ENCODE measurements at regions not wholly inside any gene's neighbourhood (a gene's known extent, or its start where the extent isn't known, plus 50 kb on each side); places are given as distances from the start of the nearest gene placed in this dataset.

- no peak overlapping the region for H3K4me3 ChIP-seq
- intact Hi-C loops (cut with DNase I; ENCODE audit: low total_unique reads) (no loop called here), in situ Hi-C loops (cut with MboI; ENCODE audit: low pct_ligation_motif_present in 1 of 4, low pct_unique_long_range_greater_than_20kb in 1 of 4, low sequenced_read_pairs in 3 of 4) (no loop called here)
- no peak for DNase-seq
- no peaks in the 10 kb centered on the region for H3K4me1 ChIP-seq
- WGBS, 2 donors (ENCODE audit: low coverage in 1 of 2): 89 to 100% methylated on average over 1 of the region's 1 CpG
- no peaks in the 10 kb centered on the region for H3K9me3 ChIP-seq
- no peak overlapping the region for H3K27ac ChIP-seq
- no peaks in the 10 kb centered on the region for H3K27me3 ChIP-seq
- no peaks in the 10 kb centered on the region for H3K36me3 ChIP-seq
- TF ChIP-seq CTCF (IDR thresholded peaks at IDR 0.05) (no peak), EP300 (IDR thresholded peaks at IDR 0.05; ENCODE audit: low read depth) (no peak), POLR2AphosphoS5 (IDR thresholded peaks at IDR 0.05) (no peak), POLR2A (IDR thresholded peaks at IDR 0.05) (no peak)
These were observed 145.7 kb upstream of the NPHP3 start for GRCh38 chr3:132867956-132868355.

DNA sequence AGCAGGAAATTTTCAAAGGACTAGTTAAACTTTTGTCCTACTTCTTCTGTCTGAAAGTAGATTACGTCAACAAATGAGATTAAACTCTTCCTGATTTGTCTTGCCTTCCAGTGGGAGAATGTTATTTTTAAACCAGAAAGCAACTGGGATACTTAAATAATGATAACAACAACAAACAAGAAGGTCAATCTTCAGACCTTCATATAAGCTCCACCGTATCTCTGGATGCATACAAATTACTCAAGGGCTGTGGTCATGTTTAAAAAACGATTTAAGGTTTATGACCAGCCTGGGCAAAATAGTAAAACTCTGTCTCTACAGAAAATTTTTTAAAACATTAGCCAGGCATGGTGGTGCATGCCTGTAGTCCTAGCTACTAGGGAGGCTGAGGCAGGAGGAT, 145.3 kb upstream of the NPHP3 start:
- no peaks in the 10 kb centered on the region for H3K27me3 ChIP-seq
- no peak overlapping the region for H3K4me3 ChIP-seq
- DNase-seq: no peak
- no peak overlapping the region for H3K27ac ChIP-seq
- H3K9me3 ChIP-seq: no peaks in the 10 kb centered on the region
- 58 to 77% methylated on average over 2 to 3 of the region's 3 CpGs for WGBS, 2 donors (ENCODE audit: low coverage in 1 of 2)
- TF ChIP-seq POLR2A (IDR thresholded peaks at IDR 0.05): no peak
- no peak for TF ChIP-seq POLR2AphosphoS5 (IDR thresholded peaks at IDR 0.05)
- TF ChIP-seq EP300 (IDR thresholded peaks at IDR 0.05; ENCODE audit: low read depth): no peak
- TF ChIP-seq CTCF (IDR thresholded peaks at IDR 0.05): no peak
- no peaks in the 10 kb centered on the region for H3K36me3 ChIP-seq
- intact Hi-C loops (cut with DNase I; ENCODE audit: low total_unique reads) (no loop called here), in situ Hi-C loops (cut with MboI; ENCODE audit: low pct_ligation_motif_present in 1 of 4, low pct_unique_long_range_greater_than_20kb in 1 of 4, low sequenced_read_pairs in 3 of 4) (no loop called here)
- no peaks in the 10 kb centered on the region for H3K4me1 ChIP-seq

DNA sequence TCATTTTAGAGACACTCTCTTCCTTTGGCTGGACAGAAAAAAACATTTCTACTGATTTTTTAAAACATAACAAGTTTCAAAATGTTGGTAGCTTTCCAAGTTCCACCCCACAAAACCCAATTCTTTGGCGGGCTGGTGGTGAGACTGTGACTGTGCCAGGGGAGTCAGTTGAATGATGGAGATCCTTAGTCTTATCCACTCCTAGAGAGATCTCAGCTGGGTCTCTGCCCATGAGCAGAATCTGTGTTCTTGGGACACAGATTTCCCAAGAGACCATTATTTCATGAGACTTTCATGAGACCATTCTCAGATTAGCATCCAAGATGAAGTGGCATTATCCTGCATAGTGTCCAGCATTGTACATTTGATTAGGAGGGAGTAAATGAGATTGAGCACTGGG, 135.1 kb upstream of the NPHP3 start:
- Histone ChIP-seq H3K4me1 (no peaks in the 10 kb centered on the region), H3K36me3 (no peaks in the 10 kb centered on the region), H3K4me3 (no peak overlapping the region), H3K27ac (no peak overlapping the region), H3K9me3 (no peaks in the 10 kb centered on the region), H3K27me3 (no peaks in the 10 kb centered on the region)
- in situ Hi-C loops (cut with MboI; ENCODE audit: low pct_ligation_motif_present in 1 of 4, low pct_unique_long_range_greater_than_20kb in 1 of 4, low sequenced_read_pairs in 3 of 4) (no loop called here), intact Hi-C loops (cut with DNase I; ENCODE audit: low total_unique reads) (loop anchor here (2.0 kb wide), 1 partner anchor 37 kb away; no protein-coding TSS in a partner anchor)
- 60 to 81% methylated on average over 1 of the region's 1 CpG for WGBS, 2 donors (ENCODE audit: low coverage in 1 of 2)
- no peak for DNase-seq
- TF ChIP-seq EP300 (IDR thresholded peaks at IDR 0.05; ENCODE audit: low read depth) (no peak), POLR2AphosphoS5 (IDR thresholded peaks at IDR 0.05) (no peak), CTCF (IDR thresholded peaks at IDR 0.05) (no peak), POLR2A (IDR thresholded peaks at IDR 0.05) (no peak)

DNA sequence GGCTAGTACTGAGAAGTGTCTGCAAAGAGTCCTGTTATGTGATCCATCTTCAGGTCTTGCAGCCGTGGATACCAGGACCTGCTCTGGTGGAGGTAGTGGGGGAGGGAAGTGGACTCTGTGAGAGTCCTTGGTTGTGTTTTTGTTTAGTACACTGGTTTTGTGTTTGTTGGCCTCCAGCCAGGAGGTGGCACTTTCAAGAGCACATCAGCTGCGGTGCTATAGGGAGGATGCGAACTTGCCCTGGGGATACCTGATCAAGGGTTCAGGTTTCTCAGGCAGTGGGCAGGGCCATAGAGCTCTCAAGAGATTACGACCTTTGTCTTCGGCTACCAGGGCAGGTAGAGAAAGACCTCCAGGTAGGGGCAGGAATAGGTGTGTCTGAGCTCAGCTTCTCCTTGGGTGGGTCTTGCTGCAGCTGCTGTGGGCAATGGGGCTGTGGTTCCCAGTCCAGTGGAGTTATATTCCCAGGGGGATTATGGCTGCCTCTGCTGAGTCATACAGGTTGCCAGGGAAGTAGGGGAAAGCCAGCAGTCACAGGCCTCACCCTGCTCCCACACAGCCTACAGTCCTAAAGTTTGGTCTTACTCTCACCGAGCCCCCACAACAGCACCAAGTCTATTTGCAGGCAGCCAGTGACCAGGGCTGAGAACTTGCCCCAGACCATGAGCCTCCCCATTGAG, 132.8 kb upstream of the NPHP3 start:
- no peak overlapping the region for H3K27ac ChIP-seq
- DNase-seq: no peak
- WGBS, 2 donors (ENCODE audit: low coverage in 1 of 2): 92% methylated on average over 6 of the region's 6 CpGs; no CpG with 5 or more reads in 1 of the 2 donors
- TF ChIP-seq CTCF (IDR thresholded peaks at IDR 0.05) (no peak), EP300 (IDR thresholded peaks at IDR 0.05; ENCODE audit: low read depth) (no peak), POLR2AphosphoS5 (IDR thresholded peaks at IDR 0.05) (no peak)
- no peaks in the 10 kb centered on the region for H3K9me3 ChIP-seq
- intact Hi-C loops (cut with DNase I; ENCODE audit: low total_unique reads): no loop called here
- H3K4me3 ChIP-seq: no peak overlapping the region
- H3K27me3 ChIP-seq: no peaks in the 10 kb centered on the region
- H3K36me3 ChIP-seq: no peaks in the 10 kb centered on the region
- H3K4me1 ChIP-seq: no peaks in the 10 kb centered on the region
- in situ Hi-C loops (cut with MboI; ENCODE audit: low pct_ligation_motif_present in 1 of 4, low pct_unique_long_range_greater_than_20kb in 1 of 4, low sequenced_read_pairs in 3 of 4): no loop called here

Data from transverse colon (tissue), 4 donors.